Mucosa of descending colon (tissue), 3 donors: ENCODE measurements at regions not wholly inside any gene's neighbourhood (a gene's known extent, or its start where the extent isn't known, plus 50 kb on each side); places are given as distances from the start of the nearest gene placed in this dataset.

Experiments
- ATAC-seq: fragments of 200-7000 bp; cut with Tn5 transposase; one replicate; pipeline ENCODE4 v1.9.1; 2020; ENCODE audit warnings: mild to moderate bottlenecking, moderate library complexity
- DNase-seq, 3 donors: peaks; one replicate each; pipeline ENCODE4 v3.0.0-alpha.2; 2020
- H3K36me3 ChIP-seq: fragments of 200-600 bp; one replicate; pipeline ENCODE4 v1.8.0; 2021; ENCODE audit warnings: low read depth, mild to moderate bottlenecking
- H3K4me1 ChIP-seq: fragments of 200-600 bp; one replicate; pipeline ENCODE4 v1.8.0; 2021; ENCODE audit warnings: low read depth, mild to moderate bottlenecking
- H3K4me3 ChIP-seq: fragments of 200-600 bp; one replicate; pipeline ENCODE4 v1.8.0; 2021; ENCODE audit warnings: mild to moderate bottlenecking
- H3K9me3 ChIP-seq: fragments of 200-600 bp; one replicate; pipeline ENCODE4 v1.8.0; 2021; ENCODE audit warnings: mild to moderate bottlenecking
- CTCF ChIP-seq: fragments of 200-600 bp; IDR thresholded peaks from one replicate; pipeline ENCODE4 v1.8.0; 2022; ENCODE audit warnings: antibody characterized with exemption, mild to moderate bottlenecking
- intact Hi-C, 2 donors: fragments of 100-400 bp; cut with DNase I in 1 of 2; cut with micrococcal nuclease in 1 of 2; formaldehyde crosslinking; loops; one replicate each; pipeline versions ENCODE4 v1.11.0 to v1.11.1; 2022; cut with DNase I, micrococcal nuclease
- donor health status: DM: no; HTN: no; CAD: no; lungs with moderate emphysema.
- donor health status: DM: no; HTN: no; CAD: no.
- donor health status: DM: no; HTN: yes; CAD: no.

GRCh38 chr11:42823546-42823945, 488.2 kb upstream of the API5 start:
- DNase-seq: no peak
- Histone ChIP-seq H3K4me1 (no peaks in the 10 kb centered on the region), H3K4me3 (no peak overlapping the region), H3K36me3 (no peaks in the 10 kb centered on the region), H3K9me3 (no peaks in the 10 kb centered on the region)
- ATAC-seq: no peak
- TF ChIP-seq CTCF: no peak
- intact Hi-C loops: no loop called here

GRCh38 chr11:42824067-42824466, 487.7 kb upstream of the API5 start:
- no peaks in the 10 kb centered on the region for H3K36me3 ChIP-seq
- no peak for DNase-seq
- no peak for ATAC-seq
- H3K9me3 ChIP-seq: no peaks in the 10 kb centered on the region
- H3K4me1 ChIP-seq: no peaks in the 10 kb centered on the region
- TF ChIP-seq CTCF: no peak
- intact Hi-C loops: no loop called here
- H3K4me3 ChIP-seq: no peak overlapping the region

- DNase-seq: no peak
- Histone ChIP-seq H3K4me3 (no peak overlapping the region), H3K36me3 (no peaks in the 10 kb centered on the region), H3K9me3 (no peaks in the 10 kb centered on the region), H3K4me1 (no peaks in the 10 kb centered on the region)
- intact Hi-C loops: no loop called here
- no peak for TF ChIP-seq CTCF
- no peak for ATAC-seq
Measured at GRCh38 chr11:42825598-42825997, 486.2 kb upstream of the API5 start.

- no peaks in the 10 kb centered on the region for H3K36me3 ChIP-seq
- TF ChIP-seq CTCF: no peak
- no peak overlapping the region for H3K4me3 ChIP-seq
- intact Hi-C loops: no loop called here
- no peaks in the 10 kb centered on the region for H3K9me3 ChIP-seq
- DNase-seq (no peak), ATAC-seq (no peak)
- no peaks in the 10 kb centered on the region for H3K4me1 ChIP-seq
Measured at GRCh38 chr11:42827845-42828244, 484.0 kb upstream of the API5 start.

GRCh38 chr11:42837994-42838393, 473.8 kb upstream of the API5 start:
- intact Hi-C loops: no loop called here
- Histone ChIP-seq H3K4me1 (no peaks in the 10 kb centered on the region), H3K36me3 (no peaks in the 10 kb centered on the region), H3K9me3 (no peaks in the 10 kb centered on the region), H3K4me3 (no peak overlapping the region)
- DNase-seq (no peak), ATAC-seq (no peak)
- TF ChIP-seq CTCF: no peak

- H3K9me3 ChIP-seq: no peaks in the 10 kb centered on the region
- TF ChIP-seq CTCF: no peak
- DNase-seq (no peak), ATAC-seq (no peak)
- H3K4me1 ChIP-seq: no peaks in the 10 kb centered on the region
- no peak overlapping the region for H3K4me3 ChIP-seq
- intact Hi-C loops: no loop called here
- no peaks in the 10 kb centered on the region for H3K36me3 ChIP-seq
Measured at GRCh38 chr11:42840176-42840829, 471.5 kb upstream of the API5 start.
